DND-41 (cell line): ENCODE measurements at regions not wholly inside any gene's neighbourhood (a gene's known extent, or its start where the extent isn't known, plus 50 kb on each side); places are given as distances from the start of the nearest gene placed in this dataset.

Experiments
- EZH2 ChIP-seq: IDR thresholded peaks from 3 replicates; pipeline ENCODE4 v1.6.1; 2012; ENCODE audit warnings: borderline replicate concordance, low read depth, mild to moderate bottlenecking, moderate library complexity, low read length, inconsistent platforms; ENCODE audit not compliant: severe bottlenecking
- TF ChIP-seq, protein P1 (sequence below): IDR thresholded peaks from 2 replicates; pipeline ENCODE4 v1.5.1; 2012; ENCODE audit warnings: borderline replicate concordance, low read length, moderate library complexity, mild to moderate bottlenecking; ENCODE audit not compliant: poor library complexity, severe bottlenecking; ENCODE audit errors: extremely low read depth

DNA sequence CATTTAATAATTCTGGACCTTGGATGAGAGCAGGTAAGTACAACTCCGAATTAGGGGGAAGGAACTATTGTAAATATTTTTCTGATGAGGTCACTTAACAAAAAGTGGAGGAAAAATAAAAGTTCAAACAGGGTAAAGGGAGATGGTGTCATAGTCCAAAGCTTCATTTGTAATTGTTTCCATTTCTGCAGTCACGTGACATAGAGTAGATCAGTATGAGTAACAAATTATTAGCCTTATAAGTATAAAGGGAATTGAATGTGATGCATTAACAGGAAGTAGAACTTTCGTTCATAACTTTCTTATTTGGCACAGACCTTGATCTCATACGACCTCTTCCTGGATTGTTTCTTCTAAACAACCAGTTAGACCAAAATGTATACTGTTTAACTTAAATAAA is 347.2 kb upstream of the TPK1 start:
- TF ChIP-seq, protein P1, sequence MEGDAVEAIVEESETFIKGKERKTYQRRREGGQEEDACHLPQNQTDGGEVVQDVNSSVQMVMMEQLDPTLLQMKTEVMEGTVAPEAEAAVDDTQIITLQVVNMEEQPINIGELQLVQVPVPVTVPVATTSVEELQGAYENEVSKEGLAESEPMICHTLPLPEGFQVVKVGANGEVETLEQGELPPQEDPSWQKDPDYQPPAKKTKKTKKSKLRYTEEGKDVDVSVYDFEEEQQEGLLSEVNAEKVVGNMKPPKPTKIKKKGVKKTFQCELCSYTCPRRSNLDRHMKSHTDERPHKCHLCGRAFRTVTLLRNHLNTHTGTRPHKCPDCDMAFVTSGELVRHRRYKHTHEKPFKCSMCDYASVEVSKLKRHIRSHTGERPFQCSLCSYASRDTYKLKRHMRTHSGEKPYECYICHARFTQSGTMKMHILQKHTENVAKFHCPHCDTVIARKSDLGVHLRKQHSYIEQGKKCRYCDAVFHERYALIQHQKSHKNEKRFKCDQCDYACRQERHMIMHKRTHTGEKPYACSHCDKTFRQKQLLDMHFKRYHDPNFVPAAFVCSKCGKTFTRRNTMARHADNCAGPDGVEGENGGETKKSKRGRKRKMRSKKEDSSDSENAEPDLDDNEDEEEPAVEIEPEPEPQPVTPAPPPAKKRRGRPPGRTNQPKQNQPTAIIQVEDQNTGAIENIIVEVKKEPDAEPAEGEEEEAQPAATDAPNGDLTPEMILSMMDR, result no peak
- TF ChIP-seq EZH2, result no peak
